A673 (cell line): ENCODE measurements at regions not wholly inside any gene's neighbourhood (a gene's known extent, or its start where the extent isn't known, plus 50 kb on each side); places are given as distances from the start of the nearest gene placed in this dataset.
"Not testable (repeated sequence)": the region's sequence is repeated elsewhere in the genome, so short reads cannot be mapped to it uniquely, and the experiment has no call there.

Experiments
- BruUV-seq: library from RNA; stranded (reverse); fragments of 400-500 nt; replicated peaks from 2 replicates; lab custom pipeline; 2021; lab: Mats Ljungman, UMichigan
- CTCF ChIA-PET: fragments of 300-600 bp; sonication (Branson Sonifier 250); formaldehyde crosslinking; loops from one replicate; lab custom pipeline; 2022; ENCODE audit warnings: antibody characterized with exemption; lab: Charles Lee
- POLR2A ChIA-PET: fragments of 300-600 bp; sonication (Branson Sonifier 250); formaldehyde crosslinking; loops from one replicate; lab custom pipeline; 2022; ENCODE audit warnings: antibody characterized with exemption; ENCODE audit not compliant: low non-redundant PET; lab: Charles Lee
- DNase-seq: peaks from one replicate; pipeline ENCODE4 v3.0.0-alpha.2; 2015; ENCODE audit warnings: low spot score
- H3K27ac ChIP-seq: fragments of 200-600 bp; sonication (generic); 2 replicates; pipeline ENCODE4 v1.5.1; 2016; ENCODE audit warnings: mixed run types, low read depth, mild to moderate bottlenecking, mixed read lengths, antibody characterized with exemption, low read length; ENCODE audit not compliant: poor library complexity, severe bottlenecking
- H3K27me3 ChIP-seq: fragments of 200-600 bp; sonication (generic); replicated peaks from 2 replicates; pipeline ENCODE4 v1.6.1; 2017; ENCODE audit warnings: mixed run types, low read depth, mild to moderate bottlenecking, mixed read lengths, antibody characterized with exemption, low read length; ENCODE audit not compliant: insufficient read depth, poor library complexity
- H3K36me3 ChIP-seq: fragments of 200-600 bp; sonication (generic); 2 replicates; pipeline ENCODE4 v1.6.1; 2016; ENCODE audit warnings: mixed run types, mild to moderate bottlenecking, mixed read lengths, antibody characterized with exemption, low read length; ENCODE audit not compliant: insufficient read depth, poor library complexity, severe bottlenecking
- H3K4me1 ChIP-seq: fragments of 200-600 bp; sonication (generic); 2 replicates; pipeline ENCODE4 v1.6.1; 2017; ENCODE audit warnings: mixed run types, mild to moderate bottlenecking, mixed read lengths, antibody characterized with exemption, low read length; ENCODE audit not compliant: insufficient read depth, poor library complexity, severe bottlenecking
- H3K4me3 ChIP-seq: fragments of 200-600 bp; sonication (generic); 2 replicates; pipeline ENCODE4 v1.5.1; 2016; ENCODE audit warnings: low read depth, mixed run types, mild to moderate bottlenecking, mixed read lengths, low read length; ENCODE audit not compliant: poor library complexity, severe bottlenecking
- H3K9me3 ChIP-seq: fragments of 200-600 bp; sonication (generic); 2 replicates; pipeline ENCODE4 v1.6.1; 2016; ENCODE audit warnings: mixed run types, low read depth, mild to moderate bottlenecking, mixed read lengths, antibody characterized with exemption, low read length; ENCODE audit not compliant: poor library complexity, severe bottlenecking
- CTCF ChIP-seq: fragments of 300-800, 200-600 bp; sonication (generic); conservative IDR thresholded peaks from 2 replicates; pipeline ENCODE4 v1.5.1; 2017; ENCODE audit warnings: low read depth, mild to moderate bottlenecking, antibody characterized with exemption, low read length, moderate library complexity, mixed read lengths
- EZH2 ChIP-seq: fragments of 200-600 bp; sonication (generic); IDR thresholded peaks from 2 replicates; pipeline ENCODE4 v1.6.1; 2017; ENCODE audit warnings: borderline replicate concordance, low read depth, mild to moderate bottlenecking, mixed read lengths, antibody characterized with exemption, low read length; ENCODE audit not compliant: poor library complexity, severe bottlenecking
- intact Hi-C: fragments of 100-400 bp; cut with micrococcal nuclease; formaldehyde crosslinking; loops from one replicate; pipeline ENCODE4 v1.10.0; 2022; ENCODE audit not compliant: unreplicated experiment

- H3K4me1 ChIP-seq: no peaks in the 10 kb centered on the region
- ChIA-PET POLR2A (no interaction called here), CTCF (no interaction called here)
- intact Hi-C loops: no loop called here
- BruUV-seq: no TSS peak
- no peaks in the 10 kb centered on the region for H3K36me3 ChIP-seq
- peaks cover 49% of the 10 kb centered on the region for H3K27me3 ChIP-seq
- H3K27ac ChIP-seq: no peak overlapping the region
- DNase-seq: no peak
- no peak overlapping the region for H3K4me3 ChIP-seq
- TF ChIP-seq CTCF (no peak), EZH2 (no peak)
- H3K9me3 ChIP-seq: peaks cover 6% of the 10 kb centered on the region
Observed at GRCh38 chr1:112144733-112145426, 155.4 kb upstream of the KCND3 start.

- ChIA-PET CTCF (no interaction called here), POLR2A (no interaction called here)
- Histone ChIP-seq H3K36me3 (no peaks in the 10 kb centered on the region), H3K4me1 (no peaks in the 10 kb centered on the region), H3K9me3 (peaks cover 6% of the 10 kb centered on the region), H3K27me3 (peaks cover 35% of the 10 kb centered on the region), H3K27ac (no peak overlapping the region), H3K4me3 (no peak overlapping the region)
- intact Hi-C loops: no loop called here
- DNase-seq: no peak
- no TSS peak for BruUV-seq
- no peak for TF ChIP-seq CTCF
- no peak for TF ChIP-seq EZH2
Observed at GRCh38 chr1:112146201-112146715, 156.8 kb upstream of the KCND3 start.

GRCh38 chr1:112160214-112160613 lies 170.7 kb upstream of the KCND3 start:
- intact Hi-C loops, DNase-seq, H3K4me1 ChIP-seq, H3K36me3 ChIP-seq, POLR2A ChIA-PET, CTCF ChIA-PET, BruUV-seq, H3K27ac ChIP-seq, H3K9me3 ChIP-seq, H3K4me3 ChIP-seq: not testable (repeated sequence)
- peaks cover 36% of the 10 kb centered on the region for H3K27me3 ChIP-seq

GRCh38 chr1:112165375-112165774 lies 175.9 kb upstream of the KCND3 start:
- intact Hi-C loops: no loop called here
- CTCF ChIA-PET: interaction anchor here (0.5 kb wide), 1 partner anchor 204 kb away, joined by 3 read pairs; no protein-coding TSS in a partner anchor
- H3K4me3 ChIP-seq: no peak overlapping the region
- peaks cover 65% of the 10 kb centered on the region for H3K27me3 ChIP-seq
- H3K9me3 ChIP-seq: no peaks in the 10 kb centered on the region
- no TSS peak for BruUV-seq
- H3K36me3 ChIP-seq: no peaks in the 10 kb centered on the region
- no peaks in the 10 kb centered on the region for H3K4me1 ChIP-seq
- TF ChIP-seq CTCF (no peak), EZH2 (no peak)
- no peak for DNase-seq
- POLR2A ChIA-PET: no interaction called here
- no peak overlapping the region for H3K27ac ChIP-seq
